Smooth muscle cell (in vitro differentiated cells): ENCODE measurements at regions not wholly inside any gene's neighbourhood (a gene's known extent, or its start where the extent isn't known, plus 50 kb on each side); places are given as distances from the start of the nearest gene placed in this dataset.

ENCODE experiments used
- DNase-seq: peaks from one replicate; lab custom pipeline; 2025; ENCODE audit not compliant: unreplicated experiment; lab: John Stamatoyannopoulos, UW
- H2AFZ ChIP-seq: fragments of 200-600 bp; sonication (generic); 2 replicates; pipeline ENCODE4 v1.6.0; 2016; ENCODE audit warnings: antibody characterized with exemption, low read depth, mild to moderate bottlenecking
- H3F3A ChIP-seq: fragments of 200-600 bp; sonication (generic); 2 replicates; pipeline ENCODE4 v1.6.0; 2017; ENCODE audit warnings: antibody characterized with exemption, low read depth
- H3K27ac ChIP-seq: fragments of 200-600 bp; sonication (generic); 2 replicates; pipeline ENCODE4 v1.5.1; 2016; ENCODE audit warnings: low read depth, mild to moderate bottlenecking
- H3K27me3 ChIP-seq: fragments of 200-600 bp; sonication (generic); 2 replicates; pipeline ENCODE4 v1.6.1; 2016; ENCODE audit warnings: low read depth, mild to moderate bottlenecking
- H3K36me3 ChIP-seq: fragments of 200-600 bp; sonication (generic); 2 replicates; pipeline ENCODE4 v1.5.1; 2016; ENCODE audit warnings: low read depth
- H3K4me1 ChIP-seq: fragments of 200-600 bp; sonication (generic); 2 replicates; pipeline ENCODE4 v1.5.1; 2016; ENCODE audit warnings: low read depth
- H3K4me2 ChIP-seq: fragments of 200-600 bp; sonication (generic); 2 replicates; pipeline ENCODE4 v1.6.0; 2016; ENCODE audit warnings: mild to moderate bottlenecking
- H3K4me3 ChIP-seq: fragments of 200-600 bp; sonication (generic); 2 replicates; pipeline ENCODE4 v1.5.1; 2016; ENCODE audit warnings: mild to moderate bottlenecking
- H3K79me2 ChIP-seq: fragments of 200-600 bp; sonication (generic); 2 replicates; pipeline ENCODE4 v1.6.0; 2016; ENCODE audit warnings: low read depth, mild to moderate bottlenecking
- H3K9ac ChIP-seq: fragments of 200-600 bp; sonication (generic); 2 replicates; pipeline ENCODE4 v1.6.0; 2016; ENCODE audit warnings: low read depth
- H3K9me3 ChIP-seq: fragments of 200-600 bp; sonication (generic); replicated peaks from 2 replicates; pipeline ENCODE4 v1.5.1; 2016; ENCODE audit warnings: low read depth
- H4K20me1 ChIP-seq: fragments of 200-600 bp; sonication (generic); 2 replicates; pipeline ENCODE4 v1.6.0; 2016; ENCODE audit warnings: low read depth
- CTCF ChIP-seq: fragments of 200-600 bp; sonication (generic); IDR thresholded peaks from 2 replicates; pipeline ENCODE4 v1.5.1; 2017; ENCODE audit warnings: borderline replicate concordance, mild to moderate bottlenecking, antibody characterized with exemption; ENCODE audit not compliant: insufficient read depth, poor library complexity, severe bottlenecking
- WGBS: methylation state at CpG from one replicate; pipeline ENCODE4 v1.1.7; 2016; ENCODE audit warnings: low lambda C conversion rate; 5-methylcytosine and 5-hydroxymethylcytosine counted together

GRCh38 chr2:20150110-20150706 is 74.7 kb downstream of the SDC1 start:
- Histone ChIP-seq H3K27ac (peak overlapping the region; percentile 90), H3K4me2 (no peak overlapping the region), H3K4me3 (no peak overlapping the region), H3K36me3 (no peaks in the 10 kb centered on the region), H2AFZ (no peak overlapping the region), H3K27me3 (no peaks in the 10 kb centered on the region), H3K9ac (no peak overlapping the region), H3K4me1 (peaks cover 26% of the 10 kb centered on the region), H3K79me2 (no peaks in the 10 kb centered on the region), H3K9me3 (no peaks in the 10 kb centered on the region), H4K20me1 (no peaks in the 10 kb centered on the region), H3F3A (peaks cover 4% of the 10 kb centered on the region)
- DNase-seq, result no peak
- TF ChIP-seq CTCF, result no peak
- 94% methylated on average over 5 of the region's 5 CpGs for WGBS

- no peaks in the 10 kb centered on the region for H4K20me1 ChIP-seq
- H2AFZ ChIP-seq, result no peak overlapping the region
- no peak overlapping the region for H3K9ac ChIP-seq
- peak overlapping the region; percentile 90 for H3K27ac ChIP-seq
- WGBS, result 86% methylated on average over 5 of the region's 5 CpGs
- H3K4me2 ChIP-seq, result no peak overlapping the region
- H3K27me3 ChIP-seq, result no peaks in the 10 kb centered on the region
- no peaks in the 10 kb centered on the region for H3K9me3 ChIP-seq
- peaks cover 4% of the 10 kb centered on the region for H3F3A ChIP-seq
- H3K36me3 ChIP-seq, result no peaks in the 10 kb centered on the region
- TF ChIP-seq CTCF, result no peak
- DNase-seq, result no peak
- no peaks in the 10 kb centered on the region for H3K79me2 ChIP-seq
- H3K4me1 ChIP-seq, result peaks cover 26% of the 10 kb centered on the region
- no peak overlapping the region for H3K4me3 ChIP-seq
Measured at GRCh38 chr2:20149703-20150030, 75.3 kb downstream of the SDC1 start.

- H2AFZ ChIP-seq, result peak overlapping the region; percentile 50
- peak overlapping the region; percentile 90 for H3K27ac ChIP-seq
- peaks cover 4% of the 10 kb centered on the region for H3F3A ChIP-seq
- H3K36me3 ChIP-seq, result no peaks in the 10 kb centered on the region
- no peaks in the 10 kb centered on the region for H4K20me1 ChIP-seq
- H3K9me3 ChIP-seq, result no peaks in the 10 kb centered on the region
- peak overlapping the region; percentile 32 for H3K4me2 ChIP-seq
- peak overlapping the region; percentile 45 for H3K9ac ChIP-seq
- peaks cover 26% of the 10 kb centered on the region for H3K4me1 ChIP-seq
- WGBS, result 34% methylated on average over 12 of the region's 12 CpGs
- TF ChIP-seq CTCF, result no peak
- no peaks in the 10 kb centered on the region for H3K27me3 ChIP-seq
- DNase-seq, result no peak
- no peaks in the 10 kb centered on the region for H3K79me2 ChIP-seq
- H3K4me3 ChIP-seq, result no peak overlapping the region
Measured at GRCh38 chr2:20148923-20149702, 75.8 kb downstream of the SDC1 start.
